Transverse colon (tissue), 4 donors: ENCODE measurements at regions not wholly inside any gene's neighbourhood (a gene's known extent, or its start where the extent isn't known, plus 50 kb on each side); places are given as distances from the start of the nearest gene placed in this dataset.

Experiments
- DNase-seq: peaks from one replicate; pipeline ENCODE4 v3.0.0-alpha.2; 2019
- H3K27ac ChIP-seq, 4 donors: fragments of 200-600 bp; sonication (generic); 2 replicates each; pipeline ENCODE4 v1.5.1; 2016 to 2018; ENCODE audit warnings: inconsistent platforms in 4 of 4
- H3K27me3 ChIP-seq: fragments of 200-600 bp; sonication (generic); 2 replicates; pipeline ENCODE4 v1.5.1; 2017; ENCODE audit warnings: inconsistent platforms
- H3K36me3 ChIP-seq, 4 donors: fragments of 200-600 bp; sonication (generic); 2 replicates each; pipeline ENCODE4 v1.5.1; 2017 to 2019; ENCODE audit warnings: inconsistent platforms in 4 of 4
- H3K4me1 ChIP-seq, 4 donors: fragments of 200-600 bp; sonication (generic); 2 replicates each; pipeline ENCODE4 v1.5.1; 2017 to 2020; ENCODE audit warnings: inconsistent platforms in 4 of 4
- H3K4me3 ChIP-seq, 4 donors: fragments of 200-600 bp; sonication (generic); 1 replicate in 1 of 4; 2 replicates in 3 of 4; pipeline versions ENCODE4 v1.5.1 to v1.6.1; 2017 to 2019; ENCODE audit warnings: inconsistent platforms in 4 of 4
- H3K9me3 ChIP-seq, 2 donors: fragments of 200-600 bp; sonication (generic); 2 replicates each; pipeline ENCODE4 v1.5.1; 2017 to 2019; ENCODE audit warnings: inconsistent platforms in 2 of 2
- EP300 ChIP-seq: sonication (generic); formaldehyde crosslinking; IDR thresholded peaks from one replicate; pipeline ENCODE4 v1.6.1; 2017; ENCODE audit warnings: antibody characterized with exemption, low read depth
- POLR2A ChIP-seq: fragments of 450-650 bp; IDR thresholded peaks from one replicate; pipeline ENCODE4 v1.6.1; 2016; ENCODE audit warnings: antibody characterized with exemption, mild to moderate bottlenecking, moderate library complexity
- POLR2AphosphoS5 ChIP-seq, 3 donors: sonication (generic); formaldehyde crosslinking; IDR thresholded peaks; one replicate each; pipeline ENCODE4 v1.6.1; 2016; ENCODE audit warnings: antibody characterized with exemption in 3 of 3
- WGBS, 2 donors: methylation state at CpG; one replicate each; pipeline ENCODE4 v1.1.5; 2018; ENCODE audit warnings: low coverage in 1 of 2; 5-methylcytosine and 5-hydroxymethylcytosine counted together
- in situ Hi-C, 4 donors: fragments of 200-750 bp; cut with MboI; loops; one replicate each; pipeline versions ENCODE4 v1.15.0 to v1.15.1; 2017; ENCODE audit warnings: low sequenced_read_pairs in 3 of 4, low pct_ligation_motif_present in 1 of 4, low pct_unique_long_range_greater_than_20kb in 1 of 4
- intact Hi-C: fragments of 100-400 bp; cut with DNase I; formaldehyde crosslinking; loops from one replicate; pipeline ENCODE4 v1.15.1; 2023; ENCODE audit warnings: low total_unique reads
- TF ChIP-seq, protein P1 (sequence below), 5 experiments: fragments of 200-600 bp in 3 of 5; fragments of 450-650 bp in 2 of 5; sonication (generic) in 3 of 5; IDR thresholded peaks; 1 replicate in 2 of 5; 2 replicates in 3 of 5; pipeline ENCODE4 v1.5.1; 2016 to 2017; ENCODE audit warnings: antibody characterized with exemption in 5 of 5, inconsistent platforms in 3 of 5, mild to moderate bottlenecking in 2 of 5, moderate library complexity in 1 of 5

- WGBS, 2 donors: 83 to 91% methylated on average over 4 to 5 of the region's 5 CpGs
Observed at GRCh38 chr7:45456747-45457524, 117.2 kb upstream of the ADCY1 start.

DNA sequence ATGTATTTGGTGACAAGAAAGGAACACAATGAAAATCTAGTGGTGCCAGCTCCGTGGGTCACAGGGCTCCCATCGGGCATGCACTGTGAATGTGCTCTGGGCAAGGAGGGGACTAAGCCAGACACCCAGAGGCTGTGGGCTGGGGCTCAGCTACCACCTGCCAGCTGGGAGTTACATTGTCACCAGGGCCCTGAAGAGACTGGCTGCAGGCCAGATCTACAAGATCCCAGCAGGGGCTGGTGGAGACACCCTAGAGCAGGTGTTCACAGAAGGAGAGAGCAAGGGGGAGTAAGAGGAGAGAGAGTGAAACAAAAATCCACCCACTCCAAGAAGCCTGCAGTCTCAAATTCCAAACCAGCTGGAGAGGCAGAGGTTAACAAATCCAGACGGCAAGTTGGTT lies 116.6 kb upstream of the ADCY1 start:
- Histone ChIP-seq H3K9me3 (no peaks in the 10 kb centered on the region), H3K4me1 (no peaks in the 10 kb centered on the region), H3K27ac (no peak overlapping the region), H3K27me3 (no peaks in the 10 kb centered on the region), H3K4me3 (no peak overlapping the region), H3K36me3 (no peaks in the 10 kb centered on the region)
- TF ChIP-seq POLR2AphosphoS5 (IDR thresholded peaks at IDR 0.05) (no peak), POLR2A (no peak), EP300 (no peak)
- TF ChIP-seq, protein P1, sequence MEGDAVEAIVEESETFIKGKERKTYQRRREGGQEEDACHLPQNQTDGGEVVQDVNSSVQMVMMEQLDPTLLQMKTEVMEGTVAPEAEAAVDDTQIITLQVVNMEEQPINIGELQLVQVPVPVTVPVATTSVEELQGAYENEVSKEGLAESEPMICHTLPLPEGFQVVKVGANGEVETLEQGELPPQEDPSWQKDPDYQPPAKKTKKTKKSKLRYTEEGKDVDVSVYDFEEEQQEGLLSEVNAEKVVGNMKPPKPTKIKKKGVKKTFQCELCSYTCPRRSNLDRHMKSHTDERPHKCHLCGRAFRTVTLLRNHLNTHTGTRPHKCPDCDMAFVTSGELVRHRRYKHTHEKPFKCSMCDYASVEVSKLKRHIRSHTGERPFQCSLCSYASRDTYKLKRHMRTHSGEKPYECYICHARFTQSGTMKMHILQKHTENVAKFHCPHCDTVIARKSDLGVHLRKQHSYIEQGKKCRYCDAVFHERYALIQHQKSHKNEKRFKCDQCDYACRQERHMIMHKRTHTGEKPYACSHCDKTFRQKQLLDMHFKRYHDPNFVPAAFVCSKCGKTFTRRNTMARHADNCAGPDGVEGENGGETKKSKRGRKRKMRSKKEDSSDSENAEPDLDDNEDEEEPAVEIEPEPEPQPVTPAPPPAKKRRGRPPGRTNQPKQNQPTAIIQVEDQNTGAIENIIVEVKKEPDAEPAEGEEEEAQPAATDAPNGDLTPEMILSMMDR (IDR thresholded peaks at IDR 0.05): no peak
- 66 to 72% methylated on average over 3 of the region's 3 CpGs for WGBS, 2 donors
- intact Hi-C loops: no loop called here
- no peak for DNase-seq
- in situ Hi-C loops: no loop called here

More at GRCh38 chr7:45456747-45457524, 117.2 kb upstream of the ADCY1 start:
- Histone ChIP-seq H3K27me3 (no peaks in the 10 kb centered on the region), H3K36me3 (no peaks in the 10 kb centered on the region), H3K4me3 (no peak overlapping the region), H3K27ac (no peak overlapping the region), H3K9me3 (no peaks in the 10 kb centered on the region), H3K4me1 (no peaks in the 10 kb centered on the region)
- in situ Hi-C loops (no loop called here), intact Hi-C loops (no loop called here)
- no peak for DNase-seq
- TF ChIP-seq EP300 (no peak), POLR2A (no peak)
- TF ChIP-seq, protein P1 (IDR thresholded peaks at IDR 0.05): no peak

DNA sequence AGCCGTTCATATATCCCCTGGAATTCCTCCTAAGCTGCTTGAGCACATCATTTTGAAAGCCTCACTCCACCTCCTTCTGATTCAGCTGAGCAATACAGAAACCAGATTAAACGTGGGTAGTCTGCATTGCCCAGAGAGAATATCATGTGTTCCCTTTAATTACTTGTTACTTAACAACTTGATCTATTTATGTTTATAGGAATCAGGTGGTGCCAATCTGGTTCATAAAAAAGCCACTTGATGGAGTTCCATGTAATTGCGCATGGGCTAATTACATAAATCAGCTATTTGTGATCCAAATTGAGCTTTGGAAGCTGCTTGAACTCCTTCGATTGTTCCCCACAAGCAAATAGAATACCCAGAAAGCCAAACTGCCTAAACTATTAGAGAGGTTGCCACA lies 114.7 kb upstream of the ADCY1 start:
- in situ Hi-C loops: no loop called here
- 55 to 57% methylated on average over 3 to 4 of the region's 4 CpGs for WGBS, 2 donors
- no peak overlapping the region for H3K4me3 ChIP-seq
- TF ChIP-seq, protein P1 (IDR thresholded peaks at IDR 0.05): no peak
- TF ChIP-seq POLR2AphosphoS5 (IDR thresholded peaks at IDR 0.05) (no peak), POLR2A (no peak), EP300 (no peak)
- H3K4me1 ChIP-seq: no peaks in the 10 kb centered on the region
- H3K27me3 ChIP-seq: no peaks in the 10 kb centered on the region
- no peaks in the 10 kb centered on the region for H3K36me3 ChIP-seq
- intact Hi-C loops: no loop called here
- H3K9me3 ChIP-seq: no peaks in the 10 kb centered on the region
- DNase-seq: no peak
- H3K27ac ChIP-seq: no peak overlapping the region

DNA sequence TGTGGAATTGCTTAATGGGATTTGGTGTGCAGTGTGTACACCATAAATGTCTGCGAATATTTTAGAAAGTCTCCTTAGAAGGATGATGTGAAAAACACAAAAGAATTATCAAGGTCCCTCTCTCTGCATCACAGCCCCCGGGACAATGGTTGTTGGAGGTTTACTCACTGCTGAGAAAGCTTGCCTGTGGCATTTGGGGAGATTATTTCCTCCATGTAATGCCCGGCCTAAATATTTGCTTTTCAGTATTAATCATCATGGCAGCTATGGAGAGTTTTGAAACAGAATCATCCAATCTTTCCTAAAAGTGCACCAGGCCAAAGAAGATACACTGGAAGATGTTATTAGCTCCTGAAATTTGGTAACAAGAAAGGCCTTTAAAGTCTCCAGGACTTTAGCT lies 113.8 kb upstream of the ADCY1 start:
- H3K36me3 ChIP-seq: no peaks in the 10 kb centered on the region
- no peaks in the 10 kb centered on the region for H3K27me3 ChIP-seq
- H3K4me3 ChIP-seq: no peak overlapping the region
- intact Hi-C loops (no loop called here), in situ Hi-C loops (no loop called here)
- no peaks in the 10 kb centered on the region for H3K9me3 ChIP-seq
- WGBS, 2 donors: 81 to 83% methylated on average over 1 to 3 of the region's 3 CpGs
- H3K27ac ChIP-seq: no peak overlapping the region
- no peak for TF ChIP-seq EP300
- TF ChIP-seq POLR2AphosphoS5 (IDR thresholded peaks at IDR 0.05): no peak
- TF ChIP-seq, protein P1 (IDR thresholded peaks at IDR 0.05): no peak
- TF ChIP-seq POLR2A: no peak
- H3K4me1 ChIP-seq: no peaks in the 10 kb centered on the region
- no peak for DNase-seq
